DMS 273 (cell line): ENCODE measurements at regions not wholly inside any gene's neighbourhood (a gene's known extent, or its start where the extent isn't known, plus 50 kb on each side); places are given as distances from the start of the nearest gene placed in this dataset.
"Not testable (repeated sequence)": the region's sequence is repeated elsewhere in the genome, so short reads cannot be mapped to it uniquely, and the experiment has no call there.

Source experiments
- DNase-seq: peaks from one replicate; lab custom pipeline; 2025; ENCODE audit not compliant: unreplicated experiment; lab: John Stamatoyannopoulos, UW

- DNase-seq: no peak
Measured at GRCh38 chr11:28836285-28837081, 728.3 kb downstream of the METTL15 start.

DNA sequence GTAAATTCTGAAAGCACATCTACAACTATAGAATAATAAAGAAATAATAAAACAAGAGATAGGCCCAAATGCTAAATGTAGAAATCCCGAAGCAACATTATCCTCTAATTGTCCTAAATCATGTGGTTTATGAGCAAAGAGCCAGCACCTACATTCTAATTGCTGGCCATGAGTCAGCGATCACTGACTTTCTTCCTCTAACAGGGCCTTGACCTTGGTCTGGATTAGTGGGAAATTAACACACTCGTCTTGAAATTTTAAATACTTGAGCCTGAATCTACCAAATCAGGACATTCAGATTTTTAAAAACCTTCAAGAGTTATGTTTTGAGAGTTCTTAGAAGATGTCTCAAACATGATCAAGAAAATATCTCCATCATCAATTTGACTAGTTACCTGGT is 727.6 kb downstream of the METTL15 start:
- DNase-seq: no peak

GRCh38 chr11:28835317-28835716 is 727.1 kb downstream of the METTL15 start:
- no peak for DNase-seq

GRCh38 chr11:28834877-28835276 is 726.7 kb downstream of the METTL15 start:
- no peak for DNase-seq

- no peak for DNase-seq
Measured at GRCh38 chr11:28833670-28834069, 725.5 kb downstream of the METTL15 start.

DNA sequence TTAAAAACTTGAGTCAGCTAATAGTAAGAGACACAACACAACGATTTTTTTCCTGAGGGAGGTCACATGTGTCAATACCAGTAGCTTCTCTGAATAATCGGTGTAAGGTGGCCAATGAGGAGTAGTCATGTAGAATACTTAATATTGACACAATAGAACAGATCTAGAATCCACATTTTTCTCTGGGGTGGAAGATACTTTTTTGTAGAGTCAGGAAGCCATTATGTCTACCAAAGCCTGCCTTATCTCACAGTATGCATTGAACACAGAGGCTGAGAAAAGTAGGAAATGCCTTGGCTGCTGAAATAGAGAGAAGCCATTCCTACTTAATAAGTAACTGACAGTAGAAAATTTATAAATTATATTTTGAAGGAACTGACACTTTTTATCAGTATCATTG is 725.0 kb downstream of the METTL15 start:
- DNase-seq: no peak

- no peak for DNase-seq
Measured at GRCh38 chr11:28826807-28827206, 718.6 kb downstream of the METTL15 start.

DNA sequence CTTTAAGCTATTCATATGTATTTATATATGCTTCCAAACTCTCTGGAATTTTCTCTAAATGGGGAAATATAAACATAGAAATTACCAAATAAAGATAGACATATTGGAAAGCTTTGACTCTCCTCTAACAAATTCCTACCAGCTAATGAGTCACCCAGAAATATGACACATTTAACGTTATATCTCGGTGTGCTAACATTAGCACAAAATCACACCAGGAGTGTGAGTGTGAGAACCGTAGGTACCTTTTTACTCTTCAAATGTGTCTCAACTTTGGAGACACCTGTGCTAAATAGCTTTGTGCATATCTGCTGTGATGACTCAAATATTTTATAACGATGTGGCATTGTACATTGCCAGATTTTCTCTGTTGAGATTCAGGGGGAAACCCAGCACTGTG is 714.4 kb downstream of the METTL15 start:
- no peak for DNase-seq

GRCh38 chr11:28820296-28820989 is 712.3 kb downstream of the METTL15 start:
- no peak for DNase-seq

DNA sequence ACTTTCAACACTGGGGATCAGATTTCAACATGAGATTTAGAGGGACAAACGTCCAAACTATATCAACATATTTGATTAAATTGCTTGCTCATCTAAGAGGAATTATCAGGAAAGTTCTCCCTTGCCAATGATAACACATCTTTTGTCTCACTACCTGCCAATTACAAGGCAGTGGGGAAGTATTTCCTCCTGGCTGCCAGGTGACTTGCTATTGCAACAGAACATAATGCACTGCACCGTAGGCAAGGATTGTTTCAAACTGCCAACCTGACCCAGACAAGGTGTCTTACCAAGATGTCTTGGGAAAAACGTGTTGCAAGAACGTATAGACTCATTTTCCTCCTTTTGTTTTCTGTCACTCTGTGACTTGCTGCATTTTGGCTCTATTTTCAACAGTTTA is 711.6 kb downstream of the METTL15 start:
- no peak for DNase-seq

DNA sequence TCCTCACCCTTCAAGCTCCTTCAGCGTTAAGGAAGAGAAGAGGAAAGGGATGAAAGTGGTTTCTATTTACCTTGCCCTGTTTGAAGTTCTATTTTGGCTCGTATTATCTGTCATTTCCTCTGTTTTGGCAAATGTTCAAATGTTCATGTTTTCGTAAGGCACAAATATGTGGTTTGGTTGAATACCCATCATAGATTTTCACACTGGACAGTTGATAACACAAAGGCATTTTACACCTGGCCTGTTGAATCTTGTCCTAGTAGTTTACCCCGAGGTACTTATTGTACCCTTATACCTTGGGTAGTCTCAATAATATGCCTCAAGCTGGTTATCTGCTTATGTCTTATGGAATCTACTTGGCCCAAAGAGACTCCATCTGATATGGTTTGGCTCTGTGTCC is 706.9 kb downstream of the METTL15 start:
- no peak for DNase-seq

GRCh38 chr11:28808771-28809170 is 700.6 kb downstream of the METTL15 start:
- no peak for DNase-seq

DNA sequence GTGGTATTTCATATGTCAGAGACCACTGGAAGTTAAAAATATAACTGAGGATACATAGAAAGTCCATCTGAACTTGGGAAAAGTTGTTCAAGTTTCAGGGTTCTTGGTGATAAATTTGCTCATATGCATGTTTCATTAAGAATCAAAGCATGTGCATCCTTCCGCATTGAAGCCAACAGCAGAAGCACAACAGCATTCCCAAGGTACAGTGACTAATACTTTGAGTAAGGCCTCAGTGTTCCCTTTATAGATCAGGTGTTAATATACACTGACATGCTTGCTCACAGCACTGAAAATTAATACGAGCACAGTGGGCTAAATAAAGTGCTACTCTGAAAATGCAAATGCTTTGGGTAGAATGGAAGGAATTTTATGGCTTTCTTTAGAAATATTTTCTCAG is 691.1 kb downstream of the METTL15 start:
- no peak for DNase-seq

- no peak for DNase-seq
Measured at GRCh38 chr11:28798286-28798685, 690.1 kb downstream of the METTL15 start.

DNA sequence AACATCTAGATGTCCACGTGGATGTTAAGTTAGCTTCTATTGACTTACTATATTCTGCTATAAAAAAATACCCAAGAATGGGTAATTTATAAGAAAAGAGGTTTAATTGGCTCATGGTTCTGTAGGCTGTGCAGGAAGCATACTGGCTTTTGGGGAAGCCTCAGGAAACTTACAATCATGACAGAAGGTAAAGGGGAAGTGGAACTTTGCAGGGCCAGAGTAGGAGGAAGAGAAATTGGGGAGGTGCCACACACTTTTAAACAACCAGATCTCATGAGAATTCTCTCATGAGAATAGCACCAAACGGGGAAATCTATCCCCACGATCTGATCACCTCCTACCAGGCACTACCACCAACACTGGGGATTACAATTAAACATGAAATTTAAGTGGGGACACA is 689.3 kb downstream of the METTL15 start:
- no peak for DNase-seq

- DNase-seq: no peak
Measured at GRCh38 chr11:28794405-28794804, 686.2 kb downstream of the METTL15 start.

DNA sequence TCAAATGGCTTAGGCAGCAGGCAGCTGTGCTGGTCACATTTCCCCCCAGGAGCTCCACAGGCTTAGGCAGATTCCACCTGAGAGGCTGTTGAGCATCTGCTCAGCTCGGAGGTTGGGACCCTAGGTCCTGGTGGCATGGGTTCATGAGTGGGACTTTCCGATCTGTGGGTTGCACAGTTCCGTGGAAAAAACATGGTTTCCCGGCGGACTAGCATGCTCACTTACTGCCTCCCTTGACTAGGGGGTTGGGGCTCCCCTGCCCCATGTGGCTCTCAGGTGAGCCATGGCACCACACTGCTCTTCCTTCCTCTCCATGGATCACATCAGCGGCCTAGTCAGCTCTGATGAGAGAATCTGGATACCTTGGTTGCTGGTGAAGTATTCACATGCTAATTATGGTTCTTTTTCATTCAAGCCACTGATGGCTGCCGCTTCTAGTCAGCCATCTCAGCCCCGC is 685.1 kb downstream of the METTL15 start:
- DNase-seq: no peak

- DNase-seq: no peak
Measured at GRCh38 chr11:28792856-28793255, 684.7 kb downstream of the METTL15 start.

- not testable (repeated sequence) for DNase-seq
Measured at GRCh38 chr11:28787897-28788296, 679.7 kb downstream of the METTL15 start.

- no peak for DNase-seq
Measured at GRCh38 chr11:28777126-28777525, 668.9 kb downstream of the METTL15 start.

- DNase-seq: no peak
Measured at GRCh38 chr11:28773606-28774005, 665.4 kb downstream of the METTL15 start.

- DNase-seq: no peak
Measured at GRCh38 chr11:28770806-28771205, 662.6 kb downstream of the METTL15 start.
